AG09319 (cell line): ENCODE measurements at regions not wholly inside any gene's neighbourhood (a gene's known extent, or its start where the extent isn't known, plus 50 kb on each side); places are given as distances from the start of the nearest gene placed in this dataset.
A peak's percentile ranks its signal among the peaks of the same experiment; 100 is the strongest.

Experiments
- DNase-seq: peaks from one replicate; pipeline ENCODE4 v3.0.0-alpha.2; 2010; ENCODE audit warnings: low read depth; ENCODE audit errors: extremely low read depth
- TF ChIP-seq, protein P1 (sequence below): IDR thresholded peaks from 2 replicates; pipeline ENCODE4 v1.5.1; 2011; ENCODE audit warnings: low read depth, mild to moderate bottlenecking, inconsistent platforms, low read length, moderate library complexity

DNA sequence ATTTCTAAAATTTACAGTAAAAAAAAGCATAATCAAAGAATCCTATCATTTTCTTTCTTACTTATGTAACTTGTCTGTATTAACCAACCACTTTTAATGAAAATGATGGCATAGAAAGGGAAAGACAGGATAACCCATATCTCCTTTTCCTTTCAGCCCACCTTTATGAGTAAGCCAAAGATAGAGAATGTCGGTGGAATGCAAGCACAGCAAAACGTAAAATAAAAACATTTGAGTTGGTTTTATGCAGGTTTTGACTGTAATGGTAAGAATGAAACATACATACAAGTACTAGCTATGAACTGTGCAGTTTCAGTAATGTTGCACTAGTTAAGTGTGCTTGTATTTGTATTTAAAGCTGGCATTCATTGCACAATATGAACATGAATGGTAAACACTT lies 360.3 kb downstream of the FOXG1 start:
- DNase-seq, result no peak
- TF ChIP-seq, protein P1, sequence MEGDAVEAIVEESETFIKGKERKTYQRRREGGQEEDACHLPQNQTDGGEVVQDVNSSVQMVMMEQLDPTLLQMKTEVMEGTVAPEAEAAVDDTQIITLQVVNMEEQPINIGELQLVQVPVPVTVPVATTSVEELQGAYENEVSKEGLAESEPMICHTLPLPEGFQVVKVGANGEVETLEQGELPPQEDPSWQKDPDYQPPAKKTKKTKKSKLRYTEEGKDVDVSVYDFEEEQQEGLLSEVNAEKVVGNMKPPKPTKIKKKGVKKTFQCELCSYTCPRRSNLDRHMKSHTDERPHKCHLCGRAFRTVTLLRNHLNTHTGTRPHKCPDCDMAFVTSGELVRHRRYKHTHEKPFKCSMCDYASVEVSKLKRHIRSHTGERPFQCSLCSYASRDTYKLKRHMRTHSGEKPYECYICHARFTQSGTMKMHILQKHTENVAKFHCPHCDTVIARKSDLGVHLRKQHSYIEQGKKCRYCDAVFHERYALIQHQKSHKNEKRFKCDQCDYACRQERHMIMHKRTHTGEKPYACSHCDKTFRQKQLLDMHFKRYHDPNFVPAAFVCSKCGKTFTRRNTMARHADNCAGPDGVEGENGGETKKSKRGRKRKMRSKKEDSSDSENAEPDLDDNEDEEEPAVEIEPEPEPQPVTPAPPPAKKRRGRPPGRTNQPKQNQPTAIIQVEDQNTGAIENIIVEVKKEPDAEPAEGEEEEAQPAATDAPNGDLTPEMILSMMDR, result no peak

DNA sequence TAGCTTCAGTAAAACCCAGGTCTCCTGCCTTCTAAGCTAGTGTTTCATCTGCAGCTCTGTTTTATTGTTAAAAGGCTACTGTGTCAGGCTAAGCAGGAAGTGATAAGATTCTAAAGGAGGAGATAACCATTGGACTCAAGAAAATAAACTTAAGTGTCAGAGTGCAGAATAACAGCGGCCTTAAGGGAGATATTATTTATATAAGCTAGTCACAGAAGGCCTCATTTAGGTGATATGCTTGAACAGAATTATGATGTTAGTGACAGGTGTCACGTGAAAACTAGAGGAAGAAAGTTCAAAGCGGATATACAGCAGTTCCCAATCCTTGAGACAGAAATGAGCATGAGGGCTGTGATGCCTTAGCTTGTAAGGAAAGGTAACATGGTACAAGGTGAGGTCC lies 373.4 kb downstream of the FOXG1 start:
- TF ChIP-seq, protein P1, result no peak

DNA sequence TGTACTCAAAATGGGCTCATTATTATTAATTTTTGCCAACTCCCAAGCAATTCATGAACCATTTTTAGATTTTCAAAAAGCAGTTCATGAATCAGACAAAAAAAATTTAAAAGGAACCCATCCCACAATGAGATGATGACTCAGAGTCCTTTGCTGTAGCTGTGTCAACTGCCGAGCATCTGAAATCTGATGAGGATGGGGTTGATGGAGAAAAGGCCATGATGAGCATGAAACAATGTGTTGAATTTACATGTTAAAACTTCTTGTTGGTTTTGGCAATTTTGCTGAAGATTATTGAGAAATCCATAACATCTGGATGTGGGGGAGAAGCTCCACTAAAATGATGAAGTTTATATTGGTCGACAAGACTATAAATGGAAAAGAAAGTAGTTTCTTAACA lies 378.0 kb downstream of the FOXG1 start:
- peak; percentile 84 for DNase-seq
- TF ChIP-seq, protein P1, result no peak

More for the DNA sequence above, 373.4 kb downstream of the FOXG1 start:
- DNase-seq, result no peak

DNA sequence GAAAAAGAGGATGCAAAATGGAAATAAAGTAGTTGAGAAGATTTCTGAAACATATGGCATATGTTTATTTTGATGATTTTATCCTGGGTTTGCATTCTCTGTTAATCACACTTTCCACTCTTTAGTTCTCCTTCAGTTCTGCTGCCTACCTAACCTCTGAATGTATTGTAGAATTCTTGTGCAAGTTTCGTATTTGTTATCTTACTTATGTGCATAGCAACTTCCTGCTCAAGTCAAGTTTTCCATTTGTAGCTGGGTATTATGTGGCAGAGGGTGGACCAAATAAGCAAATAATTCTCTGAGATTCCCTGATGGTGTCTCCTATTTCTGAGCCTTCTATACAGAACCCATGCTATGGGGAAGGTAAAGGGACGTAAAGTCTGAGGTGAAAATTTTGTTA lies 381.6 kb downstream of the FOXG1 start:
- DNase-seq, result no peak
- TF ChIP-seq, protein P1, result no peak

GRCh38 chr14:29149798-29150197 lies 383.2 kb downstream of the FOXG1 start:
- TF ChIP-seq, protein P1, result no peak
- no peak for DNase-seq

- TF ChIP-seq, protein P1, result no peak
- DNase-seq, result no peak
Observed at GRCh38 chr14:29150659-29151058, 384.1 kb downstream of the FOXG1 start.

GRCh38 chr14:29156096-29156495 lies 389.5 kb downstream of the FOXG1 start:
- DNase-seq, result no peak
- TF ChIP-seq, protein P1, result no peak
